Non-pigmented ciliary epithelial cell (primary cell): ENCODE measurements at regions not wholly inside any gene's neighbourhood (a gene's known extent, or its start where the extent isn't known, plus 50 kb on each side); places are given as distances from the start of the nearest gene placed in this dataset.

Experiments
- DNase-seq: peaks from one replicate; pipeline ENCODE4 v3.0.0-alpha.2; 2010; ENCODE audit warnings: low read depth

GRCh38 chr17:5635949-5636348 is 51.6 kb upstream of the NLRP1 start:
- DNase-seq: no peak

- DNase-seq: no peak
Measured at GRCh38 chr17:5638596-5638995, 54.3 kb upstream of the NLRP1 start.

DNA sequence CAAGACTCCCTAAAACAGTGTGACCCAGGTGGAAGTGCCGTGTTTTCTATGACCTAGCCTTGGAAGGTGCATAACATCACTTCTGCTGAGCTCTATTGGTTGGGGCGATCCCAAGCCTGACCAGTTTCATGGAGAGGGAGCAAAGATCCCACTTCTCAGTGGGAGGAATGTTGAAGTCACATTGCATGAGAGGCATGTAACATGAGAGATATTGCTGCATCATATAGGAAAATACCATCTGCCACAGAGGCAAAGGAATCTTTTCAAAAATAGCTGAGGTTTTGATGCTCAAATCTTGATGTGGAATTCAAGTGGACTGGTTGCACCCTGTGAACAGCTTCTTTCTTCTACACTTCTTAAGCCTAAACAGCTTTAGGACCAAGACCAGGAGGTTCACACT is 56.4 kb upstream of the NLRP1 start:
- no peak for DNase-seq

DNA sequence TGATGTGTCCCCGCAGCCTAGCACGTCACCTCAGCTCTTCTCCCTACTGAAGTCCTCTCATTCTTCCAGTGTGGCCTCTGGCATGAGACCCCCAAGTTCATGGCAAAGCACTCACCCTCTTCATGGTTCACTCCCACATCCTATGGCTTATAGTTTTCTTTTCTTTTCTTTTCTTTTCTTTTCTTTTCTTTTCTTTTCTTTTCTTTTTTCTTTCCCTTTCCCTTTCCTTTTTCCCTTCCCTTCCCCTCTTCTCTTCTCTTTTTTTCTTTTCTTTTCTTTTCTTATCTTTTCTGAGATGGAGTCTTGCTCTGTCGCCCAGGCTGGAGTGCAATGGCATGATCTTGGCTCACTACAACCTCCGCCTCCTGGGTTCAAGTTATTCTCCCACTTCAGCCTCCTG is 58.4 kb upstream of the NLRP1 start:
- DNase-seq: no peak

DNA sequence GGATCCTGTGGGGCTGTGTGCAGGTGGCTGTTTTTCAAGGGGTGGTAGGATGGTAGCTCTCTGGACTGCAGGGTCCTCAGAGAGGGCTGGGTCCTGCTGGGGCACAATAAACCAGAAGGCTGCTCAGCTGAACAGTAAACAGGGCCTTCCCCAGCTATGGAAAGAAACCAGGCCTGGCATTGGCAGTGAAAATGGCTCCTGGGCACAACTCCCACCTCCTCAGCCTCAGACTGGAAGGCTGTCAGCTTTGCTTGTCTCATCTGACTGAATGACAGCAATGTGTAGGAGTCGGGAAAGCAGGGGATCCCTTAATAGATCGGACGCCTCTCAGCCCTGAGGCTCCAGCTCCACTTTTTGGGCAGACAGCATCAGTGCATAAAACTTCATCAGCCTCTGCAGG is 59.8 kb upstream of the NLRP1 start:
- DNase-seq: no peak

DNA sequence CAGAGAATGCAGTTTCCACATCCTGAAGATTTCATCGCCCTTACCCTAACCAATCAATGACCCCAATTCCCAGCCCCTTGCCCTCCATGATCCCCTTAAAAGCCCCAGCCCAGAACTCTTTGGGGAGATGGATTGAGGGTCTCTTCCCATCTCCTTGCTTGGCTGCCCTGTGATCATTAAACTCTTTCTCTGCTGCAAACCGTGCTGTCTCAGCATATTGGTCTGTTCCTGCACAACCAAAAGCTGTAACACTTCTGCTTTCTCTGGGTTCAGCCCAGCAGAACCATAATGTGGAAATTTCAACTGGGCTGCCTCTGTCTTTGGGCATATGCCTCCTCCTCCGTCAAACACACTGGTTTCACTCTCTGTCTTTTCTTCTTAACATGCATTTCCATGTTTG is 67.0 kb upstream of the NLRP1 start:
- no peak for DNase-seq

DNA sequence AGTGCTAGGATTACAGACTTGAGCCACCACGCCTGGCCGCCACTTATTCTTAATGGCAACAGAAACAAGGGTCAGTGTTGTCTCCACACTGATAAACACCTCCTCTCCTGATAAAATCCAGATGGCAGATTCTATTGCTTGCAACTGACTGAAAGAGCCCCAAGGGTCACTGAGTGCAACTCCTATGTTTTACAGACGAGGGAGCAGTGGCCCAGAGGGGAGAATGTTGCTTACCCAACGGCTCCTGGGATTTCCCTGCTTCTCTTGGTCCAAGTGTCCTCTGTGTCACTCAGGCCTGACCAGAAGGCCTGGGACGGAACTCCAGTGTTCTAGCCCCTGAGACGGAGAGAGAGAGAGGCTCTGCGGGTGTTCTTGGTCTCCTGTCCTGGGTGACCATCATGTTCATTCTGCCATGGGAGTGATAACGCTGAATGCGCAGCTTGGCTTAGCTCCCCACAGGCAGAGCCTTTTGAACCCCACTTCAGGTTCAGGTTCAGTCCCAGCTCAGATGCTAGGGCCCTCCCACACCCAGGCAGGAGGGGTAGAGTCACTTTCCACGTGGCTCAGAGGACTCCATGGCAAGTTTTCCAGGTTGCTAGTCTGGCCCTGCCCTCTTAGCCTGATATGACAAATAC is 77.3 kb upstream of the NLRP1 start:
- no peak for DNase-seq

DNA sequence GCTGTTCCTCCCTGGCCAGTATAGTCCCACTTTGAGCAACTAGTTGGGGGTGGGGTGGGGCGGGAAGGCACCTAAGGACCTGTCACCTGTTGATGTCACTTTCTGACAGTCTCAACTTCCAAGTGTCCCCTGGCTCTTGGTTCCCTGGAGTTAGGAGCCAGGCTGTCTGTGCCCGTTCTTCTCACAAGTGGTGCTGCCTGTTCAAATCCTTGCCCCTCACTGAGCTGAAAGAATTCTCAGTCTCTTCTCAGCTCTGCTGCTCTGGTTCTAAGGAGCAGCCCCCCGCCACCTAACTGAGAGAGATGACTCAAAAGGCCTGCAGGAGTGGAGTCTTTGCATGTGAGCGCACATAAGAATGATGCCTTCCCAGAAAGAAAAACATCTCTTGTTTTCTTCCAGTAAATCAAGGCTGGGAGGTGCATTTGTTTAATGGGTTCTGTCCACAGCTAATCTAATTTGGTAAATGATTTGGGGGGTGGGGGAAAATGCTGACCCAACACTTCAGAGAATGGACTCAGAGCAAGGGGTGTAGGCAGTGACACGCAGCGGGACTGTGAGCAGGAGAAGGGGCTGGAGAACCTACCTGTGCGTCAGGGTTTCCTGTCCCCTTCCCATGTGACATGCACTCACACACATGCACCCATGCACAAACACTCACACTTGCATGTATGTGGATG is 78.2 kb upstream of the NLRP1 start:
- DNase-seq: no peak

GRCh38 chr17:5665164-5665563 is 80.9 kb upstream of the NLRP1 start:
- DNase-seq: no peak

- DNase-seq: no peak
Measured at GRCh38 chr17:5667871-5668270, 83.6 kb upstream of the NLRP1 start.

DNA sequence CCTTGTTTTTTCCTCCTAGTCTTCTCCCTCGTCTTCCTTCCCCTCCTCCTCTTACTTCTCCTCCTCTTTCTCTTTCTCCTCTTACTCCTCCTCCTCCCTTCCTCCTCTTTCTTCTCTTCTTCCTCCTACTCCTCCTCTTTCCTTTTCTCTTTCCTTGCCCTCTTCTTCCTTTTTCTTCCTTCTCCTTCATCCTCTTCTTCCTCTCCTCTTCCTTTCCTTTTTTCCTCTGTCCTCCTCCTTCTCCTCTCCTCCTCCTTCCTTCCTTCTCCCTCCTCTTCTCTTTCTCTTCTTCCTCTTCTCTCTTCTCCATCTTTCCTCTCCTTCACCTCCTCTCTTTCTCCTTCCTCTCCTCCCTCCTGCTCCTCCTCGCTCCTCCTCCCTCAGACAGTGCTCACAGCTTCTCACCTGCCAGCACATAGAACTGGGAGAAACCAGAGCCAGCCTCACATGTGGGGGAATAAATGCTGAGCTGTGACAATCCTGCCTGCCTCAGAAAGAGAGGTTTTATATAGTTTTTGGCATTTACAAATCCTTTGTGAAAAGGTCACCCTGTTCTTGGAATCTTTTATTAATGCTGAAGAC is 84.3 kb upstream of the NLRP1 start:
- DNase-seq: no peak

DNA sequence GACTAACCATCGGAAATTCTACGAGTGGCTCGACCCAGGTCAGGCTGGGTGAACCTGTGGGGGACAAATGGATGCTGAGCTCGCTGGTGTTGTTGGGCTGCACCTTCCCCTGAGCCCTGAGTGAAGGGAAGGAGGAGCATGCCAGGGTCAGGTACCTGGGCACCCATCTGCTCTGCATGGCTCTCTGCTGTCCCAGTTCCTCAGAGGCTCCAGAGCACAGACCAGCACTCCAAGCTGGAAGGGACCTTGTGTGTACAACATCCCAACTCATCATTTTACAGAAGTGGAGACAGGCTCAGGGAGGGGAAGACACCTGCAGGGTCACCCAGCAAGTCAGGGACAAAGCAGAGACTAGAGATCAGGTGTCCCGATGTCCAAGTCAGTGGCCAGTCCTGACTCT is 84.9 kb upstream of the NLRP1 start:
- DNase-seq: no peak

- DNase-seq: no peak
Measured at GRCh38 chr17:5672141-5672540, 87.8 kb upstream of the NLRP1 start.

GRCh38 chr17:5672815-5673430 is 88.6 kb upstream of the NLRP1 start:
- DNase-seq: no peak

- no peak for DNase-seq
Measured at GRCh38 chr17:5675625-5676421, 91.5 kb upstream of the NLRP1 start.

- DNase-seq: no peak
Measured at GRCh38 chr17:5677620-5678019, 93.3 kb upstream of the NLRP1 start.

GRCh38 chr17:5678171-5678570 is 93.9 kb upstream of the NLRP1 start:
- no peak for DNase-seq

DNA sequence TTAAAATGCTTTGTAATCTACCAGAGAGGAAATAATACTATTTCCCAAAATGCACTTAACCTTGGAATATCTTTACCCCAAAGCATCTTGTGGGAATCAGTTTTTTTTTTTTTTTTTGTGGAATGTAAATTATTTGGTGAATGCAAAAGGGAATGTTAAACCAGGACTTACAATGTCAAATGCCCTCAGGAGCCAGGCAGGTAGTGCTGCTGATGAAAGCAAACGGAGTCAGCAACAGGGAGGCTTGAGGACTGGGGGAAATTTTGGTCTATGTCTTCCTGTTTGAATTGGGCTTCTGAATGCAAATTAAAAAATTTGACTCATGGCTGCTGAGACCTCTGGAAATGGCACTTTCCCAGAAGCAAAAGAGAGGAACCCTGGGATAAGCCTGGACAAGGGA is 96.5 kb upstream of the NLRP1 start:
- DNase-seq: no peak

- DNase-seq: no peak
Measured at GRCh38 chr17:5683241-5683640, 98.9 kb upstream of the NLRP1 start.

DNA sequence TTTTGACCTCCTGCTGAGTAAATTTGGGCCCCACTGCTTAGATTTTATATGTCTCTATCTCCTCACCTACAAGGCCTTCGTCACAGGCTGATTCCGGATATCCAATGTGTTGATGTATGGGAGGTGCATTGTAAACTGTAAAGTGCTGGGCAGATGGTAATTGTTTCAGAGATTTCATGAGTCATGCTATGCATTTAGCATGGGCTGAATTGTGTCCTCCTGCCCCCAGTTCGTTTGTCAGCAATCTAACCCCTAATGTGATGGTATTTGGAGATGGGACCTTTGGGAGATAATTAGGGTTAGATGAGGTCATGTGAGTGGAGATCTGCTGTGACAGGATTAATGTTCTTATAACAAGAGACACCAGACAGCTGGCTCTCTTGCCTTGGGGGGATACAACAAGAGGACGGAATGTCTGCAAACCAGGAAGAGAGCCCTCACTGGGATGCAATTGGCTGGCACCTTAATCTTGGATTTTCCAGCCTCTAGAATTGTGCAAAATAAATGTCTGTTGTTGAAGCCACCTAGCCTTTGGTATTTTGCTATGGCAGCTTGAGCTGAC is 101.8 kb upstream of the NLRP1 start:
- DNase-seq: no peak

DNA sequence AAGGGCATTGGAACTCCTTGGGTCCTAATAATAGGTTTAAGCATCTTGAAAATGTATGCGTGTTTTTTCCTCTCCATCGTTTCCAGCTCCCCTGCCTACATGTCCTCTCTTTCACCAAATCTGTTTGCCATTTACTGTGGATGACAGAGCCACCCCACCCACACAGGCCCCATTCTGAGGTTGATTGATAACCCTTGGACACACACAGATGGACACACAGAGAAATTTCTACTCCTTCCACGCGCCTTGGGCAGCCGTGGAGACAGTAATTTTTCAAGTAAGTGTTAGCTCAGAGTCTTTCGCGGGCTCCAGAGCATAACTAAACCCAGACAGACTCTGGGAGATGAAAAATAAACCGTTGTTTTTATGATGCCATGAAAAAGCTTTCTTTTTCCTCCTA is 103.3 kb upstream of the NLRP1 start:
- DNase-seq: no peak

- DNase-seq: no peak
Measured at GRCh38 chr17:5693821-5694220, 109.5 kb upstream of the NLRP1 start.
